Mesothelial cell of epicardium (in vitro differentiated cells): ENCODE measurements at regions not wholly inside any gene's neighbourhood (a gene's known extent, or its start where the extent isn't known, plus 50 kb on each side); places are given as distances from the start of the nearest gene placed in this dataset.

Experiments
- DNase-seq, 2 experiments: peaks; one replicate each; pipeline ENCODE4 v3.0.0; 2021; ENCODE audit warnings: low spot score in 2 of 2; ENCODE audit not compliant: unreplicated experiment in 2 of 2
- H3K27ac Mint-ChIP-seq: 2 replicates; pipeline ENCODE4 v1.8.0; 2021; ENCODE audit warnings: mixed read lengths
- H3K27me3 Mint-ChIP-seq: 2 replicates; pipeline ENCODE4 v1.8.0; 2021; ENCODE audit warnings: low read depth, mixed read lengths
- H3K36me3 Mint-ChIP-seq: 2 replicates; pipeline ENCODE4 v1.8.0; 2021; ENCODE audit warnings: mixed read lengths
- H3K4me1 Mint-ChIP-seq: 2 replicates; pipeline ENCODE4 v1.8.0; 2021; ENCODE audit warnings: mixed read lengths
- H3K4me3 Mint-ChIP-seq: 2 replicates; pipeline ENCODE4 v1.8.0; 2021; ENCODE audit warnings: mild to moderate bottlenecking, moderate library complexity, mixed read lengths
- H3K9me3 Mint-ChIP-seq: 2 replicates; pipeline ENCODE4 v1.8.0; 2021; ENCODE audit warnings: mixed read lengths
- TF ChIP-seq, protein P1 (sequence below): fragments of 200-600 bp; sonication (generic); IDR thresholded peaks from one replicate; pipeline ENCODE4 v1.5.0; 2021; ENCODE audit warnings: antibody characterized with exemption; ENCODE audit not compliant: unreplicated experiment

DNA sequence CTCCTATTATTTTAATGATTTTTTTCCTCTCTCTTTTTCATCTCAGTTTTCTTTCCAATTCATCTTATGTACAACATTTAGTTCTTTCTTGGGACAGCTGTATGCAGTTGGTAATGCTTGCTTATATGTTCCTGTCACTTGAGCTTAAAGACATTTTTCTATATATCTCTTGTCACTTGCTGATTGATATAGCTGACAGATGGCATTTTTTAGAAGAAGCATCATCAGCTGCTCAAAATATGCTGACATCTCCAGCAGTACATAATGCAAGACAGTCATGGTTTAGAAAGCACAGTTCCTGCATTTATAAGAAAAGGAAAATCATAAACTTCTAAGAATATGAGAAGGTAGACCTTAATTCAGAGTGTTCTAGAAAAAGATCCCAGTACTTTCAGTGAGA lies 56.5 kb downstream of the DCAF8L1 start:
- TF ChIP-seq, protein P1, sequence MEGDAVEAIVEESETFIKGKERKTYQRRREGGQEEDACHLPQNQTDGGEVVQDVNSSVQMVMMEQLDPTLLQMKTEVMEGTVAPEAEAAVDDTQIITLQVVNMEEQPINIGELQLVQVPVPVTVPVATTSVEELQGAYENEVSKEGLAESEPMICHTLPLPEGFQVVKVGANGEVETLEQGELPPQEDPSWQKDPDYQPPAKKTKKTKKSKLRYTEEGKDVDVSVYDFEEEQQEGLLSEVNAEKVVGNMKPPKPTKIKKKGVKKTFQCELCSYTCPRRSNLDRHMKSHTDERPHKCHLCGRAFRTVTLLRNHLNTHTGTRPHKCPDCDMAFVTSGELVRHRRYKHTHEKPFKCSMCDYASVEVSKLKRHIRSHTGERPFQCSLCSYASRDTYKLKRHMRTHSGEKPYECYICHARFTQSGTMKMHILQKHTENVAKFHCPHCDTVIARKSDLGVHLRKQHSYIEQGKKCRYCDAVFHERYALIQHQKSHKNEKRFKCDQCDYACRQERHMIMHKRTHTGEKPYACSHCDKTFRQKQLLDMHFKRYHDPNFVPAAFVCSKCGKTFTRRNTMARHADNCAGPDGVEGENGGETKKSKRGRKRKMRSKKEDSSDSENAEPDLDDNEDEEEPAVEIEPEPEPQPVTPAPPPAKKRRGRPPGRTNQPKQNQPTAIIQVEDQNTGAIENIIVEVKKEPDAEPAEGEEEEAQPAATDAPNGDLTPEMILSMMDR = no peak
- no peak for DNase-seq
- Mint-ChIP-seq H3K9me3 (peaks cover 26% of the 10 kb centered on the region), H3K27ac (no peak overlapping the region), H3K27me3 (no peaks in the 10 kb centered on the region), H3K36me3 (peaks cover 3% of the 10 kb centered on the region), H3K4me3 (no peak overlapping the region), H3K4me1 (peaks cover 18% of the 10 kb centered on the region)

DNA sequence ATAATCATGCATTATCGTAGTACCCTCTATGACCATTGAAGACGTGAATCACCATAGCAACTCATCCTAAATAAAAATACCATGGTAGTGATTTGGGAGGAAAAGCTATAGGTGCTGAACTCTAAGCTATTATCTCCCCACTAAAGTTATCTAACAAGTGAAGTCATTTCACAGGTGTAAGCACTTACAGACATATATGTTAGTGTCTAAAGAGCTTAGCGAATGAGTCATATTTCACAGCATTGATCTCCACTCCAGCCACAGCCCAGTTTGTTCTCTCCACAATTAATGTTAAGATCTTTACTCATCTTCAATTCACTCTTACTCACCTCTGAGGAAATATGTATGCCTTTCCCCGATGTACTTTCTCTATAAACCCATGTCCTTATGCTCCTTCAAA lies 57.0 kb downstream of the DCAF8L1 start:
- H3K4me3 Mint-ChIP-seq = no peak overlapping the region
- peaks cover 3% of the 10 kb centered on the region for H3K36me3 Mint-ChIP-seq
- H3K9me3 Mint-ChIP-seq = peaks cover 22% of the 10 kb centered on the region
- TF ChIP-seq, protein P1 = no peak
- DNase-seq = no peak
- no peaks in the 10 kb centered on the region for H3K27me3 Mint-ChIP-seq
- no peak overlapping the region for H3K27ac Mint-ChIP-seq
- H3K4me1 Mint-ChIP-seq = peaks cover 18% of the 10 kb centered on the region

- no peaks in the 10 kb centered on the region for H3K27me3 Mint-ChIP-seq
- peaks cover 10% of the 10 kb centered on the region for H3K4me1 Mint-ChIP-seq
- no peak overlapping the region for H3K27ac Mint-ChIP-seq
- no peak for DNase-seq
- TF ChIP-seq, protein P1 = no peak
- peaks cover 19% of the 10 kb centered on the region for H3K9me3 Mint-ChIP-seq
- H3K4me3 Mint-ChIP-seq = no peak overlapping the region
- no peaks in the 10 kb centered on the region for H3K36me3 Mint-ChIP-seq
Observed at GRCh38 chrX:27918799-27919198, 62.5 kb downstream of the DCAF8L1 start.

DNA sequence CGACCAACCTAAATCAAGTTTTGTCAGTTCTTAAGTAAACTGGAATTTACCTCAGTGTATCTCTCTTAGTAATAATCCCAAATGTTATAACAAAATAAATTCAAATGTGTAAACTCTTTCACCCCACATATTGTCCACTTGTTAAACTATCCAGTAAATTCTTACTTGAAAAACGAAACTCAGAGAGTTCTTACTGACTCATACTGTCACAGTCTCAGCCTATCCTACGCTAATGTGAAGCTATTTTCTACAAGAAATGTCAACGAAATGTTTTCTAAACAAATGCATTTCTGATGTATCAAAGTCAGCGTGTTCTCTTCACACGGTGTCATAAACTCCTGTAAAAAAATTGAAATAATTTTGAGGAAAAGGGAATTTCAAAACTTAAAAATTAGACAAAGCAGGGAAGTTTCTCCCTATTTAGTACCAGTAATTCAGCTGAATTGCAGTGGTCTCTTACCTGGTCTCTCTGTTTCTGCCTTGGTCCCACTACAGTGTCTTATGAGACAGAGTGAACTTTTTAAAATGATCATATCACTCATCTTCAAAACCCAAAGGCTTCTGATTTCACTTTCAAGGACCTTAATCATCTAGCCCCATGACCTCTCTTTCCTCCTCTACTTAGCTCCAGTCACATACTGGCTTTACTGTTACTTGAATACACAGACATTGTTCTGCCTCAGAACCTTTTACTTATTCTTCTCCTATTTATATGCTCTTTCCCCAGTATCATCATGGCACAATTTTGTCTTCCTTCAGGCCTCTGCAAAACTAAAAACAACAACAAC lies 63.3 kb downstream of the DCAF8L1 start:
- Mint-ChIP-seq H3K36me3 (no peaks in the 10 kb centered on the region), H3K27ac (no peak overlapping the region), H3K27me3 (no peaks in the 10 kb centered on the region), H3K4me1 (peaks cover 10% of the 10 kb centered on the region), H3K9me3 (peaks cover 22% of the 10 kb centered on the region), H3K4me3 (no peak overlapping the region)
- TF ChIP-seq, protein P1 = no peak
- DNase-seq = no peak

DNA sequence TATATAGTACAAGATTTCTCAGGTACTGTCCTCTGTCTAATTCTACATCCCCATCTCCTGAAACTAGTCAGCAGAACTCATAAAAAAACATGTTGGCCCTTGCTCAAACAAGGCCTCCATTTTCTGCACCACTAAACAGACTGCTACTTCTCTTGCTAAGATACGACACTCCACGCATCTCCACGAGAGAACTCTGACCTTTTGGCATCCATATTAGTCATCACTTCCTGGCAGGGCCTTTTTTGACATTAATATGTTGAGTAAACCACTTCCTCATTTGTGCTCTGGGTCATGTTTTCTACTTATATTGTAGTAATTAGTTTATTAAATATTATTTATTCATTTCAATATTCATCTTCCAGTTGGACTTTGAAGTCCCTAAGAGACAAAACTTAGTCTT lies 65.6 kb downstream of the DCAF8L1 start:
- peak overlapping the region; percentile 39 for H3K27ac Mint-ChIP-seq
- no peaks in the 10 kb centered on the region for H3K36me3 Mint-ChIP-seq

More for the DNA sequence above, 65.6 kb downstream of the DCAF8L1 start:
- Mint-ChIP-seq H3K9me3 (peaks cover 29% of the 10 kb centered on the region), H3K27me3 (no peaks in the 10 kb centered on the region), H3K4me1 (peaks cover 16% of the 10 kb centered on the region), H3K4me3 (no peak overlapping the region)
- TF ChIP-seq, protein P1 = no peak
- DNase-seq = no peak
